Neutrophil (primary cell): ENCODE measurements at regions not wholly inside any gene's neighbourhood (a gene's known extent, or its start where the extent isn't known, plus 50 kb on each side); places are given as distances from the start of the nearest gene placed in this dataset.

Source experiments
- H3K27ac ChIP-seq: fragments of 200-600 bp; sonication (generic); 2 replicates; pipeline ENCODE4 v1.5.1; 2016; ENCODE audit warnings: mild to moderate bottlenecking, moderate library complexity
- H3K27me3 ChIP-seq: fragments of 200-600 bp; sonication (generic); 2 replicates; pipeline ENCODE4 v1.6.0; 2016; ENCODE audit warnings: mild to moderate bottlenecking
- H3K36me3 ChIP-seq: fragments of 200-600 bp; sonication (generic); 2 replicates; pipeline ENCODE4 v1.5.1; 2017
- H3K4me1 ChIP-seq, 2 experiments: fragments of 200-600 bp in 1 of 2; sonication (generic) in 1 of 2; 1 replicate in 1 of 2; 2 replicates in 1 of 2; pipeline versions ENCODE4 v1.5.1 to v1.6.1; 2013 to 2016; ENCODE audit warnings: low read depth in 1 of 2, low read length in 1 of 2, mild to moderate bottlenecking in 1 of 2, moderate library complexity in 1 of 2; ENCODE audit not compliant: control insufficient read depth in 1 of 2, insufficient read depth in 1 of 2
- H3K4me3 ChIP-seq, 2 experiments: fragments of 200-600 bp in 1 of 2; sonication (generic) in 1 of 2; 1 replicate in 1 of 2; 2 replicates in 1 of 2; pipeline ENCODE4 v1.5.1; 2013 to 2016; ENCODE audit warnings: low read depth in 1 of 2, low read length in 1 of 2, mild to moderate bottlenecking in 1 of 2, moderate library complexity in 1 of 2
- H3K9me3 ChIP-seq: fragments of 200-600 bp; sonication (generic); 2 replicates; pipeline ENCODE4 v1.5.1; 2016
- CTCF ChIP-seq: fragments of 200-600 bp; sonication (generic); IDR thresholded peaks from 2 replicates; pipeline ENCODE4 v1.5.1; 2016; ENCODE audit warnings: antibody characterized with exemption

DNA sequence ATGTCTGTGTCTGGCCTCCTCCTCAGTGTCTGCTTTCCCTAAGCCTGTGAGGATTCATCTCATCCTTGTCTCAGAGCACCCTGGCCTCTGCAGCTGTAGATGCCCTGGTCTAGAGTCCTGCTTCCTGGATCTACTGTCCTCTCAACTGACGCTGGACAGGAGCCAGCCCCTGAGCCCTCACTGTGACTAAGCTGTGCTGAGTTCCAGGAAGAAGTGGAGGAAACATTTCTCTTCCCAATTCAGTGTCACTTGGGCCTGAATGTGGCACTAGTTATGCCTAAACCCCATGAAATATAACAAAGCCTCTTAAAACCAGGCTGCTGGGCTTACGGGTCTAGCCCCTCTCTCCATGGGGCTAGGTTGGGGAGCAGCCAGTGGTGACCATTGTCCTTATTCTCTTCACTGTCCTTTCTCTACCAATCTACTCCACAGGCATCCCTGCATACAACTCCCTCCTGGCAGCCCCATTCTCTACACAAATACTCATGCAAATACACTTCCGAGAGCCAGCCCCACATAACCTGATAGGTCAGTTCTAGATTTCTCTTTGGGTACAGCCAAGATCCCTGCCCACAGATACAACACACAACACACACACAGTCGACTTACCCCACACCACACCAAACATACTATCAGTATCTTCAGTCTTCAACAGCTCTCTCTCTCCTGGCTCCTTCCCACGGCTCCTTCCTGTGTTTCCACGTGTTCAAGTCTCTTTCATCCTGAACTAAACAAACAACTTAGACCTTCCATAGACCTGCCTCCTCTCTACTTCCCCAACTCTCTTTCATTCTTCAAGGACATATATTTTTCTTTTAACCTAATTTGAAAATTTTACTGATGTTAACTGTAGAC, 220.8 kb downstream of the SNX18 start:
- peak overlapping the region; percentile 60 for H3K27ac ChIP-seq

GRCh38 chr5:54736003-54736797, 218.6 kb downstream of the SNX18 start:
- H3K27ac ChIP-seq = no peak overlapping the region
- H3K4me1 ChIP-seq = peaks cover 8 to 10% of the 10 kb centered on the region in 2 experiments
- H3K9me3 ChIP-seq = no peaks in the 10 kb centered on the region
- no peaks in the 10 kb centered on the region for H3K36me3 ChIP-seq
- no peak overlapping the region for H3K4me3 ChIP-seq
- no peaks in the 10 kb centered on the region for H3K27me3 ChIP-seq
- no peak for TF ChIP-seq CTCF

More for the DNA sequence above, 220.8 kb downstream of the SNX18 start:
- H3K36me3 ChIP-seq = no peaks in the 10 kb centered on the region
- peaks cover 10 to 14% of the 10 kb centered on the region in 2 experiments for H3K4me1 ChIP-seq
- no peak overlapping the region for H3K4me3 ChIP-seq
- H3K27me3 ChIP-seq = no peaks in the 10 kb centered on the region
- no peaks in the 10 kb centered on the region for H3K9me3 ChIP-seq
- no peak for TF ChIP-seq CTCF

DNA sequence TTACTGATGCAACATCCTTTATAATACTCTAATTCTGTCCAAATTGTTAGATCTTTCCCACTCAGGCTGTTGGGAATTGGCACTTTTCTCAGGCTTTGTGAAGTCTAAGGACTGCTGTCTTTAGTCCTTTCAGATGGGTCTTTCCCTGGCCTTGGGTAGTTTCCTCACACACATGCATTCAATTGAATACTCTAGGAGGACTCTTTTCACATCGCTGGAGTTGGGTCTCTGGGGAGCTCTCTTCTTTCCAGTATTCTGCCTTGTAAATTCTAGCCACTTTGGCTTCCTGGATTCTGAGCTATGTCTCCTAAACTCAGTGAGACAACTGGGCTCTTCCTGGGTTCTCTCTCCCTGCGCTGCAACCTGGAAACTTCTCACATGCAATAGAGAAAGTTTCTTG, 215.5 kb downstream of the SNX18 start:
- Histone ChIP-seq H3K27me3 (no peaks in the 10 kb centered on the region), H3K4me3 (no peak overlapping the region), H3K4me1 (peaks cover 15 to 23% of the 10 kb centered on the region in 2 experiments), H3K36me3 (no peaks in the 10 kb centered on the region), H3K9me3 (no peaks in the 10 kb centered on the region), H3K27ac (no peak overlapping the region)
- no peak for TF ChIP-seq CTCF

GRCh38 chr5:54732108-54732507, 214.5 kb downstream of the SNX18 start:
- no peaks in the 10 kb centered on the region for H3K36me3 ChIP-seq
- peaks cover 17 to 24% of the 10 kb centered on the region in 2 experiments for H3K4me1 ChIP-seq
- H3K4me3 ChIP-seq = no peak overlapping the region
- TF ChIP-seq CTCF = no peak
- H3K27me3 ChIP-seq = no peaks in the 10 kb centered on the region
- H3K9me3 ChIP-seq = no peaks in the 10 kb centered on the region
- H3K27ac ChIP-seq = no peak overlapping the region

GRCh38 chr5:54728588-54728915, 211.0 kb downstream of the SNX18 start:
- H3K36me3 ChIP-seq = no peaks in the 10 kb centered on the region
- no peaks in the 10 kb centered on the region for H3K9me3 ChIP-seq
- peak overlapping the region; percentile 68 for H3K27ac ChIP-seq
- peaks cover 17 to 24% of the 10 kb centered on the region in 2 experiments for H3K4me1 ChIP-seq
- H3K27me3 ChIP-seq = no peaks in the 10 kb centered on the region
- H3K4me3 ChIP-seq = no peak overlapping the region
- TF ChIP-seq CTCF = no peak
